ENCODE measurements at regions not wholly inside any gene's neighbourhood (a gene's known extent, or its start where the extent isn't known, plus 50 kb on each side); places are given as distances from the start of the nearest gene placed in this dataset.
A peak's percentile ranks its signal among the peaks of the same experiment; 100 is the strongest.

- no peak for DNase-seq
Observed at GRCh38 chr10:33453081-33454025, 118.9 kb upstream of the NRP1 start.

- DNase-seq, result no peak
Observed at GRCh38 chr10:33448421-33449140, 114.1 kb upstream of the NRP1 start.

- no peak for DNase-seq
Observed at GRCh38 chr10:33441561-33441960, 107.1 kb upstream of the NRP1 start.

- DNase-seq, result no peak
Observed at GRCh38 chr10:33434933-33435332, 100.5 kb upstream of the NRP1 start.

GRCh38 chr10:33428682-33429081 is 94.2 kb upstream of the NRP1 start:
- no peak for DNase-seq

- peak; percentile 24 for DNase-seq
Observed at GRCh38 chr10:33423154-33423529, 88.7 kb upstream of the NRP1 start.

GRCh38 chr10:33422471-33423153 is 88.1 kb upstream of the NRP1 start:
- peak; percentile 24 for DNase-seq

GRCh38 chr10:33421789-33422462 is 87.5 kb upstream of the NRP1 start:
- no peak for DNase-seq

- no peak for DNase-seq
Observed at GRCh38 chr10:33419311-33419710, 84.8 kb upstream of the NRP1 start.

GRCh38 chr10:33418301-33418700 is 83.8 kb upstream of the NRP1 start:
- DNase-seq, result no peak

GRCh38 chr10:33416691-33417090 is 82.2 kb upstream of the NRP1 start:
- DNase-seq, result no peak

GRCh38 chr10:33416209-33416608 is 81.7 kb upstream of the NRP1 start:
- no peak for DNase-seq

GRCh38 chr10:33414841-33415240 is 80.4 kb upstream of the NRP1 start:
- no peak for DNase-seq

- DNase-seq, result no peak
Observed at GRCh38 chr10:33412653-33413361, 78.3 kb upstream of the NRP1 start.

- no peak for DNase-seq
Observed at GRCh38 chr10:33412241-33412640, 77.8 kb upstream of the NRP1 start.

GRCh38 chr10:33410860-33411234 is 76.4 kb upstream of the NRP1 start:
- DNase-seq, result no peak

GRCh38 chr10:33410096-33410859 is 75.8 kb upstream of the NRP1 start:
- no peak for DNase-seq

GRCh38 chr10:33406596-33406995 is 72.1 kb upstream of the NRP1 start:
- no peak for DNase-seq

GRCh38 chr10:33402220-33403073 is 68.0 kb upstream of the NRP1 start:
- no peak for DNase-seq

GRCh38 chr10:33401300-33401699 is 66.8 kb upstream of the NRP1 start:
- no peak for DNase-seq

GRCh38 chr10:33398796-33399195 is 64.3 kb upstream of the NRP1 start:
- no peak for DNase-seq
